Dendritic cell treated with granulocyte-macrophage colony-stimulating factor and Interleukin-4, amounts not matched to agents 40 ng/mL and 50 ng/mL, for 4 days (primary cell): ENCODE measurements at regions not wholly inside any gene's neighbourhood (a gene's known extent, or its start where the extent isn't known, plus 50 kb on each side); places are given as distances from the start of the nearest gene placed in this dataset.

ENCODE experiments used
- H3K27ac Mint-ChIP-seq: one replicate; pipeline ENCODE4 v1.8.0; 2022; ENCODE audit warnings: mild to moderate bottlenecking, mixed read lengths
- H3K27me3 Mint-ChIP-seq: one replicate; pipeline ENCODE4 v1.8.0; 2022; ENCODE audit warnings: mild to moderate bottlenecking, mixed read lengths
- H3K36me3 Mint-ChIP-seq: one replicate; pipeline ENCODE4 v1.8.0; 2022; ENCODE audit warnings: low read depth, mixed read lengths
- H3K4me1 Mint-ChIP-seq: one replicate; pipeline ENCODE4 v1.8.0; 2022; ENCODE audit warnings: low read depth, mixed read lengths
- H3K4me3 Mint-ChIP-seq: one replicate; pipeline ENCODE4 v1.8.0; 2022; ENCODE audit warnings: mild to moderate bottlenecking, moderate library complexity, mixed read lengths
- H3K9me3 Mint-ChIP-seq: one replicate; pipeline ENCODE4 v1.8.0; 2022; ENCODE audit warnings: mixed read lengths
- intact Hi-C: fragments of 100-400 bp; cut with micrococcal nuclease; formaldehyde crosslinking; loops from one replicate; pipeline ENCODE4 v1.15.0; 2022

DNA sequence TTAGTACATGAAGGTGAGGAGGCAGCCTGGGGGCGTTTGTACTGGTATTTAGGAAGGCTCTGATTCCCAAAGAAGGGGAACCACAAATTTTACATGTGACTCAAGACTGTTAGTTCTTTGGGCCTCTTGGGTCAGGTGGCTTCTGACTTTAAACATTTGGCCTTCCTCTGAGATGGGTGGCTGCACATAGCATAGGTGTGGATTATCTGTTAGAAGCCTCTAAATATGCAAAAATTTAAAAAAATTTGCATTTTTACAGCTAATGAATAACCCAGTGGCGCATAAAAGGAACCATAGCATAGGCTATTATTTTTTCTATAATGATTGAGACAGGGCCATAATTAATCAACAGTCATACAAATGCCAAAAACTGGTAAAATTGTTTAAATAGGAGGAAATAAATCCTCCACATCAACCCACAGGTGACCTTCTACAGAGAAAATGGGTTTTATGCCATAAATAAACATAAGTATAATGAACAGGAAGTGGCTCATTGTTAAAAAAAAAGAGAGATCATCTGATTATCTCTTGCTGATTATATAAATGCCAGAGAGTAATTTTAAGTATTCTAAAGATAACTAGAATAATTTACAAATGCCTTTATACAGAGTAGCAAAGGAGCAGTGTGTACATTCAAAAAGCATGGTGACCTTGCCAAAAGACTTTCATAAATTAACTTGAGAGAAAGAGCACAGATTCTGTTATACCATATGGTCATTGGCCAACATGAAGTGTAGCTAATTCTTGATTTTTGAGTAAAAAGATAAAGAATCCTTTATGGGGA lies 284.2 kb upstream of the ATP2B1 start:
- intact Hi-C loops: no loop called here
- H3K4me3 Mint-ChIP-seq: no peak overlapping the region

GRCh38 chr12:89991807-89992590 lies 283.4 kb upstream of the ATP2B1 start:
- H3K9me3 Mint-ChIP-seq: no peaks in the 10 kb centered on the region
- H3K27ac Mint-ChIP-seq: peak overlapping the region; percentile 41
- H3K4me3 Mint-ChIP-seq: no peak overlapping the region

More for the DNA sequence above, 284.2 kb upstream of the ATP2B1 start:
- H3K36me3 Mint-ChIP-seq: no peaks in the 10 kb centered on the region
- no peaks in the 10 kb centered on the region for H3K9me3 Mint-ChIP-seq
- peaks cover 30% of the 10 kb centered on the region for H3K4me1 Mint-ChIP-seq
- no peaks in the 10 kb centered on the region for H3K27me3 Mint-ChIP-seq
- peak overlapping the region; percentile 41 for H3K27ac Mint-ChIP-seq

DNA sequence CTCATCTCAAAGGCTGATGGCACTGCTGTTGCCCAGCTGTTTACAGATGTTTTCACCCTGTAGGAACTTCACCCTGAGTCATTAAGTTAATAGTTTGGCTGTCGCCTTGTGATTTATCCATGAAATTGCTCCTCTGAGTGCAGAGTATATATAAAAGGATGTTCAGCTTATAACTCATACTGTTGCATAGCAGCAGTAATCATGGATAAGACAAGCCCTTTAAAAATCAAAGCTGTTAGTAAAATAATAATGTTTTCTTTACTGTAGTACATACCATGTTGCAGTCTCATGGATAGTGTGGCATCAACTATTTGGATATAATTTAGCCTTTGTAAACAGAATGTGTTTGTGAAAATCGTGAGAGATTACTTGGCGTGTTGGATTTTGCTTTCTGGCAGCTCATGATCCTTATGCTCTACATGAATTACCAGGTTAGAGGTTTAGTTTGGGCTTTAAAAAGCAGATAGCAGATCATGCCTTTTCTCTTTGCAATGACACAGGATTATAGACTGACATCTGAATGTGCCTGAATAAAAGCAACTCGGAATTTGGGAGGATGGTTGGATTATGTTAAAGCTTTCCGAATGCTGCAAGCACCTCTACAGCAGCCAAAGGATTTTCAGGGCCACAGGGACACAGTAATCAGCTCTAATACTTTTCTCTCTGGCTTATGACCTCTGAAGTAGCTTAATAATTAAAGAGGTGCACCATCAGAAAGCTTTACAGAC lies 279.7 kb upstream of the ATP2B1 start:
- no peak overlapping the region for H3K27ac Mint-ChIP-seq
- H3K36me3 Mint-ChIP-seq: no peaks in the 10 kb centered on the region
- H3K9me3 Mint-ChIP-seq: no peaks in the 10 kb centered on the region
- peaks cover 18% of the 10 kb centered on the region for H3K4me1 Mint-ChIP-seq
- H3K4me3 Mint-ChIP-seq: no peak overlapping the region
- intact Hi-C loops: no loop called here
- no peaks in the 10 kb centered on the region for H3K27me3 Mint-ChIP-seq

More at GRCh38 chr12:89991807-89992590, 283.4 kb upstream of the ATP2B1 start:
- H3K36me3 Mint-ChIP-seq: no peaks in the 10 kb centered on the region
- intact Hi-C loops: no loop called here
- H3K27me3 Mint-ChIP-seq: no peaks in the 10 kb centered on the region
- peaks cover 30% of the 10 kb centered on the region for H3K4me1 Mint-ChIP-seq

- H3K4me1 Mint-ChIP-seq: peaks cover 13% of the 10 kb centered on the region
- intact Hi-C loops: no loop called here
- no peak overlapping the region for H3K4me3 Mint-ChIP-seq
- no peaks in the 10 kb centered on the region for H3K36me3 Mint-ChIP-seq
- H3K9me3 Mint-ChIP-seq: no peaks in the 10 kb centered on the region
- H3K27ac Mint-ChIP-seq: no peak overlapping the region
- H3K27me3 Mint-ChIP-seq: no peaks in the 10 kb centered on the region
These were observed 277.3 kb upstream of the ATP2B1 start for GRCh38 chr12:89985935-89986334.

GRCh38 chr12:89984846-89985245 lies 276.2 kb upstream of the ATP2B1 start:
- H3K27ac Mint-ChIP-seq: no peak overlapping the region
- no peaks in the 10 kb centered on the region for H3K36me3 Mint-ChIP-seq
- H3K4me3 Mint-ChIP-seq: no peak overlapping the region
- no peaks in the 10 kb centered on the region for H3K9me3 Mint-ChIP-seq
- peaks cover 21% of the 10 kb centered on the region for H3K4me1 Mint-ChIP-seq
- intact Hi-C loops: no loop called here
- no peaks in the 10 kb centered on the region for H3K27me3 Mint-ChIP-seq

DNA sequence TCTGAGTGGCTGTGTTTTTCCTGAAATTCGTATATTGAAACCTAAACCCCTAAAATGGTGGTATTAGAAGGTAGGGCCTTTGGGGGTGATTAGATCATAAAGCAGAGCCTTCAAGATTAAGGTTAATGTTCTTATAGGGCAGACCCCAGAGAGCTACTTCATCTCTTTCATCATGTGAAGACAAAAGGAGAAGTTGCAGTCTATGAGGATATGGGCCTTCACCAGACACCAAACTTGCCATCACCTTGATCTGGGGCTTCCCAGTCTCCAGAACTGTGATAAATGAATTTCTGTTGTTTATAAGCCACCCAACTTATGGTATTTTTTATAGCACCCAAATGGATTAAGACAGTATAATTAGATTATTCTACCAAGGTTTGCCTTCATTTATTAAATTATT lies 275.0 kb upstream of the ATP2B1 start:
- H3K36me3 Mint-ChIP-seq: no peaks in the 10 kb centered on the region
- no peaks in the 10 kb centered on the region for H3K9me3 Mint-ChIP-seq
- peaks cover 22% of the 10 kb centered on the region for H3K4me1 Mint-ChIP-seq
- H3K27me3 Mint-ChIP-seq: no peaks in the 10 kb centered on the region
- intact Hi-C loops: no loop called here
- H3K27ac Mint-ChIP-seq: no peak overlapping the region
- H3K4me3 Mint-ChIP-seq: no peak overlapping the region

- Mint-ChIP-seq H3K27ac (peak overlapping the region; percentile 86), H3K9me3 (peaks cover 13% of the 10 kb centered on the region), H3K27me3 (peaks cover 2% of the 10 kb centered on the region), H3K36me3 (no peaks in the 10 kb centered on the region), H3K4me3 (no peak overlapping the region), H3K4me1 (peaks cover 36% of the 10 kb centered on the region)
- intact Hi-C loops: no loop called here
These were observed 271.6 kb upstream of the ATP2B1 start for GRCh38 chr12:89980236-89980635.

- intact Hi-C loops: no loop called here
- Mint-ChIP-seq H3K27ac (peak overlapping the region; percentile 4), H3K27me3 (peaks cover 2% of the 10 kb centered on the region), H3K4me1 (peaks cover 41% of the 10 kb centered on the region), H3K9me3 (peaks cover 17% of the 10 kb centered on the region), H3K36me3 (no peaks in the 10 kb centered on the region), H3K4me3 (no peak overlapping the region)
These were observed 268.9 kb upstream of the ATP2B1 start for GRCh38 chr12:89977405-89978085.

- H3K4me3 Mint-ChIP-seq: no peak overlapping the region
- peaks cover 17% of the 10 kb centered on the region for H3K9me3 Mint-ChIP-seq
- H3K36me3 Mint-ChIP-seq: no peaks in the 10 kb centered on the region
- intact Hi-C loops: no loop called here
- peaks cover 41% of the 10 kb centered on the region for H3K4me1 Mint-ChIP-seq
- H3K27ac Mint-ChIP-seq: peak overlapping the region; percentile 4
- H3K27me3 Mint-ChIP-seq: peaks cover 2% of the 10 kb centered on the region
These were observed 268.2 kb upstream of the ATP2B1 start for GRCh38 chr12:89976866-89977265.

- intact Hi-C loops: no loop called here
- H3K9me3 Mint-ChIP-seq: peaks cover 17% of the 10 kb centered on the region
- peak overlapping the region; percentile 28 for H3K27ac Mint-ChIP-seq
- H3K4me3 Mint-ChIP-seq: no peak overlapping the region
- peaks cover 6% of the 10 kb centered on the region for H3K27me3 Mint-ChIP-seq
- peaks cover 37% of the 10 kb centered on the region for H3K4me1 Mint-ChIP-seq
- no peaks in the 10 kb centered on the region for H3K36me3 Mint-ChIP-seq
These were observed 266.9 kb upstream of the ATP2B1 start for GRCh38 chr12:89975574-89975973.

GRCh38 chr12:89971880-89972279 lies 263.2 kb upstream of the ATP2B1 start:
- Mint-ChIP-seq H3K27ac (peak overlapping the region; percentile 78), H3K9me3 (peaks cover 16% of the 10 kb centered on the region), H3K4me1 (peaks cover 36% of the 10 kb centered on the region), H3K4me3 (no peak overlapping the region), H3K36me3 (no peaks in the 10 kb centered on the region), H3K27me3 (peaks cover 7% of the 10 kb centered on the region)
- intact Hi-C loops: no loop called here

DNA sequence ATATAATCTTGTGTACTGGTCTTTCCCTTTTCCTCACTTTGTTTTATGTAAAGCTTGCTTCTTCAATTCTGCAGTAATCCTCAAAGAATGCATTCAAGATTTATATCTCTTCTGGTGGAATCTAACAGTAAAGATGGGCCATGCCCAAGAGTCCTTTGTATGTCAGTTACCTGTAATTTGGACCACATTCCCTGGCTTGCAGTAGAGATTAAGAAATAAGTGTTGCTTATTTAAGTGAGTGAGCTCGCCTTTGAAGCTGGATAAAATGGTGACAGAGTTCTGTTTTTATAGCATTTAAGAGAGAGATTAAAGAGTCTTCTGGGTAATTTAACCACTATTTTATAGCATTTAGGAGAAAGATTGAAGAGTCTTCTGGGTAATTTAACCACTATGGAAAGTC lies 262.1 kb upstream of the ATP2B1 start:
- no peak overlapping the region for H3K4me3 Mint-ChIP-seq
- intact Hi-C loops: no loop called here
- H3K27me3 Mint-ChIP-seq: peaks cover 6% of the 10 kb centered on the region
- H3K4me1 Mint-ChIP-seq: peaks cover 35% of the 10 kb centered on the region
- H3K36me3 Mint-ChIP-seq: no peaks in the 10 kb centered on the region
- no peak overlapping the region for H3K27ac Mint-ChIP-seq
- H3K9me3 Mint-ChIP-seq: peaks cover 8% of the 10 kb centered on the region

- Mint-ChIP-seq H3K9me3 (no peaks in the 10 kb centered on the region), H3K4me3 (no peak overlapping the region), H3K36me3 (no peaks in the 10 kb centered on the region), H3K27me3 (peaks cover 6% of the 10 kb centered on the region), H3K4me1 (peaks cover 27% of the 10 kb centered on the region), H3K27ac (no peak overlapping the region)
- intact Hi-C loops: loop anchor here (1.0 kb wide), 1 partner anchor 10 kb away; no protein-coding TSS in a partner anchor
These were observed 260.5 kb upstream of the ATP2B1 start for GRCh38 chr12:89969093-89969492.
